GM10248 (cell line): ENCODE measurements at regions not wholly inside any gene's neighbourhood (a gene's known extent, or its start where the extent isn't known, plus 50 kb on each side); places are given as distances from the start of the nearest gene placed in this dataset.

Experiments used
- CTCF ChIA-PET: fragments of 300-600 bp; sonication (Branson Sonifier 250); formaldehyde crosslinking; extraction: SDS; loops from one replicate; lab custom pipeline; 2021; ENCODE audit warnings: antibody characterized with exemption; lab: Yijun Ruan, JAX
- POLR2A ChIA-PET: fragments of 350-650 bp; sonication (Branson Sonifier 250); formaldehyde crosslinking; extraction: SDS; loops from one replicate; lab custom pipeline; 2020; ENCODE audit warnings: antibody characterized with exemption; lab: Yijun Ruan, JAX
- DNase-seq: peaks from one replicate; pipeline ENCODE4 v3.0.0; 2012; ENCODE audit errors: extremely low spot score
- CTCF ChIP-seq: IDR thresholded peaks from 2 replicates; pipeline ENCODE4 v1.5.1; 2012; ENCODE audit warnings: mild to moderate bottlenecking, low read depth; ENCODE audit errors: extremely low read depth, missing control alignments, control extremely low read depth

- no peak for DNase-seq
- TF ChIP-seq CTCF = no peak
- POLR2A ChIA-PET = no interaction called here
- CTCF ChIA-PET = no interaction called here
These were observed 360.5 kb downstream of the ICE1 start for GRCh38 chr5:5783021-5783420.

- DNase-seq = no peak
- ChIA-PET CTCF (interaction anchor here (1.1 kb wide), 1 partner anchor 10 kb away, joined by 3 read pairs; no protein-coding TSS in a partner anchor), POLR2A (no interaction called here)
- no peak for TF ChIP-seq CTCF
These were observed 359.9 kb downstream of the ICE1 start for GRCh38 chr5:5782402-5782801.

- POLR2A ChIA-PET = no interaction called here
- DNase-seq = no peak
- CTCF ChIA-PET = interaction anchor here (1.1 kb wide), 1 partner anchor 11 kb away, joined by 3 read pairs; no protein-coding TSS in a partner anchor
- TF ChIP-seq CTCF = no peak
These were observed 358.9 kb downstream of the ICE1 start for GRCh38 chr5:5781335-5781734.

- POLR2A ChIA-PET = no interaction called here
- CTCF ChIA-PET = interaction anchor here (1.0 kb wide), 1 partner anchor 10 kb away, joined by 3 read pairs; no protein-coding TSS in a partner anchor
- DNase-seq = no peak
- TF ChIP-seq CTCF = no peak
These were observed 357.8 kb downstream of the ICE1 start for GRCh38 chr5:5780253-5780652.

GRCh38 chr5:5777013-5777412 lies 354.5 kb downstream of the ICE1 start:
- POLR2A ChIA-PET = no interaction called here
- CTCF ChIA-PET = no interaction called here

GRCh38 chr5:5772202-5772601 lies 349.7 kb downstream of the ICE1 start:
- POLR2A ChIA-PET = no interaction called here
- DNase-seq = no peak
- TF ChIP-seq CTCF = no peak
- CTCF ChIA-PET = no interaction called here

More at GRCh38 chr5:5777013-5777412, 354.5 kb downstream of the ICE1 start:
- DNase-seq = no peak
- no peak for TF ChIP-seq CTCF
